BJ (cell line): ENCODE measurements at regions not wholly inside any gene's neighbourhood (a gene's known extent, or its start where the extent isn't known, plus 50 kb on each side); places are given as distances from the start of the nearest gene placed in this dataset.

ENCODE experiments used
- CTCF ChIA-PET: fragments of 350-600 bp; formaldehyde crosslinking; extraction: SDS; loops from one replicate; lab custom pipeline; 2021; ENCODE audit warnings: antibody characterized with exemption, inconsistent platforms; lab: Yijun Ruan, JAX
- POLR2A ChIA-PET: fragments of 300-600 bp; sonication (Branson Sonifier 250); formaldehyde crosslinking; extraction: SDS; loops from one replicate; lab custom pipeline; 2021; ENCODE audit warnings: antibody characterized with exemption; lab: Charles Lee
- DNase-seq: peaks from one replicate; pipeline ENCODE4 v3.0.0-alpha.2; 2011; ENCODE audit warnings: low read depth
- H3K27me3 ChIP-seq: 2 replicates; pipeline ENCODE4 v1.6.0; 2011; ENCODE audit warnings: low read length; ENCODE audit not compliant: control insufficient read depth, insufficient read depth
- H3K36me3 ChIP-seq: 2 replicates; pipeline ENCODE4 v1.5.1; 2011; ENCODE audit warnings: low read length; ENCODE audit not compliant: control insufficient read depth, insufficient read depth
- H3K4me3 ChIP-seq: 2 replicates; pipeline ENCODE4 v1.5.1; 2011; ENCODE audit warnings: low read depth, mild to moderate bottlenecking, control low read depth, low read length
- TF ChIP-seq, protein P1 (sequence below): IDR thresholded peaks from 2 replicates; pipeline ENCODE4 v1.5.1; 2011; ENCODE audit warnings: low read depth, mild to moderate bottlenecking, control low read depth, inconsistent platforms, low read length, moderate library complexity; ENCODE audit not compliant: insufficient read depth

- H3K27me3 ChIP-seq, result no peaks in the 10 kb centered on the region
- CTCF ChIA-PET, result no interaction called here
- H3K4me3 ChIP-seq, result no peak overlapping the region
- TF ChIP-seq, protein P1, sequence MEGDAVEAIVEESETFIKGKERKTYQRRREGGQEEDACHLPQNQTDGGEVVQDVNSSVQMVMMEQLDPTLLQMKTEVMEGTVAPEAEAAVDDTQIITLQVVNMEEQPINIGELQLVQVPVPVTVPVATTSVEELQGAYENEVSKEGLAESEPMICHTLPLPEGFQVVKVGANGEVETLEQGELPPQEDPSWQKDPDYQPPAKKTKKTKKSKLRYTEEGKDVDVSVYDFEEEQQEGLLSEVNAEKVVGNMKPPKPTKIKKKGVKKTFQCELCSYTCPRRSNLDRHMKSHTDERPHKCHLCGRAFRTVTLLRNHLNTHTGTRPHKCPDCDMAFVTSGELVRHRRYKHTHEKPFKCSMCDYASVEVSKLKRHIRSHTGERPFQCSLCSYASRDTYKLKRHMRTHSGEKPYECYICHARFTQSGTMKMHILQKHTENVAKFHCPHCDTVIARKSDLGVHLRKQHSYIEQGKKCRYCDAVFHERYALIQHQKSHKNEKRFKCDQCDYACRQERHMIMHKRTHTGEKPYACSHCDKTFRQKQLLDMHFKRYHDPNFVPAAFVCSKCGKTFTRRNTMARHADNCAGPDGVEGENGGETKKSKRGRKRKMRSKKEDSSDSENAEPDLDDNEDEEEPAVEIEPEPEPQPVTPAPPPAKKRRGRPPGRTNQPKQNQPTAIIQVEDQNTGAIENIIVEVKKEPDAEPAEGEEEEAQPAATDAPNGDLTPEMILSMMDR, result no peak
- H3K36me3 ChIP-seq, result no peaks in the 10 kb centered on the region
- no peak for DNase-seq
- POLR2A ChIA-PET, result no interaction called here
Observed at GRCh38 chr16:64880006-64880405, 241.9 kb downstream of the CDH11 start.

GRCh38 chr16:64878940-64879339 lies 242.9 kb downstream of the CDH11 start:
- Histone ChIP-seq H3K36me3 (no peaks in the 10 kb centered on the region), H3K4me3 (no peak overlapping the region), H3K27me3 (no peaks in the 10 kb centered on the region)
- ChIA-PET POLR2A (no interaction called here), CTCF (no interaction called here)
- TF ChIP-seq, protein P1, result no peak
- no peak for DNase-seq

- ChIA-PET POLR2A (no interaction called here), CTCF (interaction anchor here (0.8 kb wide), 1 partner anchor 9 kb away, joined by 3 read pairs; no protein-coding TSS in a partner anchor)
- TF ChIP-seq, protein P1, result no peak
- Histone ChIP-seq H3K36me3 (no peaks in the 10 kb centered on the region), H3K4me3 (no peak overlapping the region), H3K27me3 (no peaks in the 10 kb centered on the region)
- no peak for DNase-seq
Observed at GRCh38 chr16:64872101-64872500, 249.8 kb downstream of the CDH11 start.

DNA sequence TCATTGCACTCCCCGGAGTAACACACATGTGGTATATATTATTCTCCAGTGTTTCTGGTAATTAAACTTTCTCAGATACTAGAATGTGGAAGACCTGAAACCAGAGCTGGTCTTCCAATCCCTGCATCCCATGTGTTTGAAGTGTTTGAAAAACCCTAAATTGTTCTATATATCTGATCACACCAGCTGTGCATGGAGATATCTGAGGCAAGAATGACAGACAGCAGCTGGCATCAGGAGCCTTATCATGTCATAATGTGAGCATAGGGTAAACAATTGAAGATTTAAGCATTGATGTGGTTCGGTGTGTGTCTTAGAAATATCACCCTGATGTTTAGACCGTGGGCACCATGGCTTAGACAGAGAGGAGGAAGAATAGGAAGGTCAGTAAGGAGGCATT lies 251.0 kb downstream of the CDH11 start:
- H3K36me3 ChIP-seq, result no peaks in the 10 kb centered on the region
- no peak overlapping the region for H3K4me3 ChIP-seq
- TF ChIP-seq, protein P1, result no peak
- POLR2A ChIA-PET, result no interaction called here
- DNase-seq, result no peak
- CTCF ChIA-PET, result no interaction called here
- no peaks in the 10 kb centered on the region for H3K27me3 ChIP-seq

GRCh38 chr16:64869781-64870180 lies 252.1 kb downstream of the CDH11 start:
- CTCF ChIA-PET, result no interaction called here
- POLR2A ChIA-PET, result interaction anchor here (0.6 kb wide), 1 partner anchor 242 kb away, joined by 3 read pairs; no protein-coding TSS in a partner anchor

More at GRCh38 chr16:64869781-64870180, 252.1 kb downstream of the CDH11 start:
- H3K27me3 ChIP-seq, result no peaks in the 10 kb centered on the region
- H3K36me3 ChIP-seq, result no peaks in the 10 kb centered on the region
- no peak overlapping the region for H3K4me3 ChIP-seq
- DNase-seq, result no peak
- TF ChIP-seq, protein P1, result no peak
